A549 (cell line): ENCODE measurements at regions not wholly inside any gene's neighbourhood (a gene's known extent, or its start where the extent isn't known, plus 50 kb on each side); places are given as distances from the start of the nearest gene placed in this dataset.

Experiments
- ATAC-seq, 2 experiments: fragments of 200-7000 bp in 1 of 2; fragments of >200 bp in 1 of 2; cut with Nextera tagmentation in 1 of 2; cut with Tn5 transposase in 1 of 2; 3 replicates each; pipeline versions ENCODE4 v1.8.0 to v1.9.1; 2018 to 2020; ENCODE audit warnings: mild to moderate bottlenecking in 1 of 2, moderate library complexity in 1 of 2
- CTCF ChIA-PET: fragments of 300-600 bp; sonication (Branson Sonifier 250); formaldehyde crosslinking; extraction: SDS; loops from one replicate; lab custom pipeline; 2021; ENCODE audit warnings: antibody characterized with exemption, inconsistent platforms; lab: Yijun Ruan, JAX
- POLR2A ChIA-PET: fragments of 350-600 bp; formaldehyde crosslinking; extraction: SDS; loops from one replicate; lab custom pipeline; 2021; ENCODE audit warnings: antibody characterized with exemption, inconsistent platforms; lab: Yijun Ruan, JAX
- DNase-seq, 2 experiments: peaks; one replicate each; pipeline versions ENCODE4 v3.0.0 to v3.0.0-alpha.2; 2011 to 2016; ENCODE audit warnings: low read depth in 1 of 2, low spot score in 1 of 2
- FAIRE-seq: peaks from 2 replicates; lab custom pipeline; 2011; peaks lifted over from hg19 to GRCh38; lab: Jason Lieb, UNC
- H3K27ac ChIP-seq, 2 experiments: fragments of >200 bp; sonication (Bioruptor Twin); formaldehyde crosslinking; 3 replicates each; pipeline ENCODE4 v1.5.1; 2016 to 2017
- H3K4me1 ChIP-seq: fragments of >200 bp; sonication (Bioruptor Twin); formaldehyde crosslinking; 3 replicates; pipeline ENCODE4 v1.6.1; 2016
- H3K4me2 ChIP-seq: fragments of >200 bp; sonication (Bioruptor Twin); formaldehyde crosslinking; 3 replicates; pipeline ENCODE4 v1.6.1; 2016
- H3K4me3 ChIP-seq: fragments of >200 bp; sonication (Bioruptor Twin); formaldehyde crosslinking; 3 replicates; pipeline ENCODE4 v1.5.1; 2016
- H3K9me3 ChIP-seq: fragments of >200 bp; sonication (Bioruptor Twin); formaldehyde crosslinking; 3 replicates; pipeline ENCODE4 v1.6.1; 2016
- ATOH8 ChIP-seq: fragments of 250-450 bp; sonication (Bioruptor Pico); IDR thresholded peaks from 2 replicates; pipeline ENCODE4 v1.5.0; 2020; ENCODE audit warnings: low read depth, mild to moderate bottlenecking, moderate library complexity
- BCL3 ChIP-seq: fragments of >200 bp; sonication (Bioruptor Twin); formaldehyde crosslinking; IDR thresholded peaks from 3 replicates; pipeline ENCODE4 v1.6.1; 2016
- CBX8 ChIP-seq: fragments of 200-600 bp; sonication (generic); IDR thresholded peaks from 2 replicates; pipeline ENCODE4 v1.6.1; 2016
- CEBPB ChIP-seq, 2 experiments: fragments of >200 bp in 1 of 2; sonication (Bioruptor Twin) in 1 of 2; formaldehyde crosslinking in 1 of 2; IDR thresholded peaks; 2 replicates each; pipeline ENCODE4 v1.6.1; 2012 to 2016
- CHD4 ChIP-seq: fragments of 200-600 bp; sonication (generic); IDR thresholded peaks from 2 replicates; pipeline ENCODE4 v1.6.1; 2016; ENCODE audit warnings: antibody characterized with exemption, mild to moderate bottlenecking, borderline replicate concordance
- CTCF ChIP-seq: fragments of >200 bp; sonication (Bioruptor Twin); formaldehyde crosslinking; IDR thresholded peaks from 3 replicates; pipeline ENCODE4 v1.5.1; 2016
- EP300 ChIP-seq, 2 experiments: fragments of >200 bp; sonication (Bioruptor Twin); formaldehyde crosslinking; IDR thresholded peaks; 2 replicates in 1 of 2; 3 replicates in 1 of 2; pipeline ENCODE4 v1.6.1; 2016 to 2017
- FOSL2 ChIP-seq, 2 experiments: fragments of 450-650 bp in 1 of 2; fragments of >200 bp in 1 of 2; sonication (Bioruptor Twin) in 1 of 2; formaldehyde crosslinking; IDR thresholded peaks; 2 replicates each; pipeline versions ENCODE4 v1.5.0 to v1.6.1; 2016 to 2020; ENCODE audit warnings: mild to moderate bottlenecking in 1 of 2, moderate library complexity in 1 of 2
- FOXS1 ChIP-seq: fragments of 250-450 bp; sonication (Bioruptor Pico); IDR thresholded peaks from 2 replicates; pipeline ENCODE4 v1.5.0; 2020; ENCODE audit warnings: mild to moderate bottlenecking, moderate library complexity
- GATA3 ChIP-seq: IDR thresholded peaks from 2 replicates; pipeline ENCODE4 v1.6.1; 2012; ENCODE audit warnings: borderline replicate concordance
- HDAC2 ChIP-seq: fragments of 200-600 bp; sonication (generic); IDR thresholded peaks from 2 replicates; pipeline ENCODE4 v1.6.1; 2016
- HEYL ChIP-seq: fragments of 250-450 bp; sonication (Bioruptor Pico); IDR thresholded peaks from 2 replicates; pipeline ENCODE4 v1.8.0; 2021; ENCODE audit warnings: mild to moderate bottlenecking, moderate library complexity
- HOXB5 ChIP-seq: fragments of 250-450 bp; sonication (Bioruptor Pico); IDR thresholded peaks from 2 replicates; pipeline ENCODE4 v1.5.0; 2020; ENCODE audit warnings: mild to moderate bottlenecking, moderate library complexity
- JUNB ChIP-seq: fragments of >200 bp; sonication (Bioruptor Twin); formaldehyde crosslinking; IDR thresholded peaks from 2 replicates; pipeline ENCODE4 v1.6.1; 2016
- MAFK ChIP-seq: fragments of 450-650 bp; IDR thresholded peaks from 2 replicates; pipeline ENCODE4 v1.6.1; 2014; ENCODE audit not compliant: partially characterized antibody
- PHF8 ChIP-seq: fragments of 200-600 bp; sonication (generic); IDR thresholded peaks from 2 replicates; pipeline ENCODE4 v1.6.1; 2016; ENCODE audit warnings: low read depth, mild to moderate bottlenecking, antibody characterized with exemption, moderate library complexity, borderline replicate concordance
- POLR2A ChIP-seq: IDR thresholded peaks from 2 replicates; pipeline ENCODE4 v1.6.1; 2012; ENCODE audit warnings: mild to moderate bottlenecking, low read length
- POLR2AphosphoS2 ChIP-seq: conservative IDR thresholded peaks from 2 replicates; pipeline ENCODE4 v1.6.1; 2012; ENCODE audit warnings: low read length, improper control_type of control experiment, inconsistent platforms
- RARB ChIP-seq: fragments of 250-450 bp; sonication (Bioruptor Pico); IDR thresholded peaks from 2 replicates; pipeline ENCODE4 v1.8.0; 2021; ENCODE audit warnings: mild to moderate bottlenecking, moderate library complexity
- REST ChIP-seq: fragments of 200-600 bp; sonication (generic); IDR thresholded peaks from 2 replicates; pipeline ENCODE4 v1.6.1; 2016; ENCODE audit warnings: antibody characterized with exemption, mild to moderate bottlenecking, moderate library complexity
- RNF2 ChIP-seq: fragments of 200-600 bp; sonication (generic); IDR thresholded peaks from 2 replicates; pipeline ENCODE4 v1.6.1; 2016; ENCODE audit warnings: low read depth, mild to moderate bottlenecking, antibody characterized with exemption, moderate library complexity, borderline replicate concordance
- SMC3 ChIP-seq: fragments of >200 bp; sonication (Bioruptor Twin); formaldehyde crosslinking; IDR thresholded peaks from 3 replicates; pipeline ENCODE4 v1.6.1; 2018; ENCODE audit warnings: inconsistent platforms
- SREBF2 ChIP-seq: fragments of 450-650 bp; IDR thresholded peaks from 2 replicates; pipeline ENCODE4 v1.6.1; 2014; ENCODE audit warnings: mild to moderate bottlenecking, moderate library complexity
- WGBS: methylation state at CpG from one replicate; pipeline ENCODE4 v1.1.6; 2017; ENCODE audit errors: missing lambda C conversion rate; 5-methylcytosine and 5-hydroxymethylcytosine counted together

- H3K9me3 ChIP-seq, result no peaks in the 10 kb centered on the region
- CTCF ChIA-PET, result interaction anchor here (1.0 kb wide), 1 partner anchor 9 kb away, joined by 3 read pairs; no protein-coding TSS in a partner anchor
- WGBS, result 73% methylated on average over 2 of the region's 2 CpGs
- no peak overlapping the region for H3K27ac ChIP-seq
- ATAC-seq (no peak), FAIRE-seq (no peak)
- POLR2A ChIA-PET, result no interaction called here
- no peak overlapping the region for H3K4me3 ChIP-seq
- H3K4me2 ChIP-seq, result no peak overlapping the region
- H3K4me1 ChIP-seq, result 0 out of 3 replicates have a peak, but pooled peaks cover under 1% of the 10 kb centered on the region
- TF ChIP-seq CTCF (no peak), PHF8 (no peak), ATOH8 (CRISPR knock-in tag) (no peak), RARB (CRISPR knock-in tag) (no peak), JUNB (no peak), CEBPB (IDR thresholded peaks at IDR 0.05) (no peak), GATA3 (no peak), FOSL2 (IDR thresholded peaks at IDR 0.05) (no peak), FOSL2 (CRISPR knock-in tag; IDR thresholded peaks at IDR 0.05) (no peak), HOXB5 (CRISPR knock-in tag) (no peak), HDAC2 (no peak), MAFK (no peak), POLR2AphosphoS2 (no peak), FOXS1 (no peak), CHD4 (no peak), SMC3 (no peak), REST (no peak), BCL3 (no peak)
- TF ChIP-seq, all 56 proteins: peak for 0
- DNase-seq, result no peak
Measured at GRCh38 chr2:144125751-144126150, 394.2 kb downstream of the ZEB2 start.

GRCh38 chr2:144124882-144125281 lies 395.0 kb downstream of the ZEB2 start:
- no peak overlapping the region for H3K4me3 ChIP-seq
- ChIA-PET POLR2A (no interaction called here), CTCF (interaction anchor here (0.6 to 1.1 kb wide), 3 partner anchors 8 to 1699 kb away, joined by 3 read pairs; no protein-coding TSS in a partner anchor)
- no peaks in the 10 kb centered on the region for H3K9me3 ChIP-seq
- no peak overlapping the region for H3K27ac ChIP-seq
- WGBS, result 46% methylated on average over 4 of the region's 4 CpGs
- FAIRE-seq (no peak), DNase-seq (no peak), ATAC-seq (no peak)
- no peak overlapping the region for H3K4me2 ChIP-seq
- H3K4me1 ChIP-seq, result no peaks in the 10 kb centered on the region
- TF ChIP-seq FOSL2 (IDR thresholded peaks at IDR 0.05) (no peak), FOSL2 (CRISPR knock-in tag; IDR thresholded peaks at IDR 0.05) (no peak), SREBF2 (no peak), SMC3 (no peak), RNF2 (no peak), POLR2A (no peak), HOXB5 (CRISPR knock-in tag) (no peak), HEYL (CRISPR knock-in tag) (no peak), EP300 (IDR thresholded peaks at IDR 0.05) (no peak), CBX8 (no peak)
